ENCODE measurements at regions not wholly inside any gene's neighbourhood (a gene's known extent, or its start where the extent isn't known, plus 50 kb on each side); places are given as distances from the start of the nearest gene placed in this dataset.
"Not testable (repeated sequence)": the region's sequence is repeated elsewhere in the genome, so short reads cannot be mapped to it uniquely, and the experiment has no call there.

- no peak for DNase-seq
- in situ Hi-C loops (cut with MboI; ENCODE audit: low pct_unique_long_range_greater_than_20kb, low sequenced_read_pairs): no loop called here
Measured at GRCh38 chr7:48992816-48993215, 68.5 kb downstream of the CDC14C start.

DNA sequence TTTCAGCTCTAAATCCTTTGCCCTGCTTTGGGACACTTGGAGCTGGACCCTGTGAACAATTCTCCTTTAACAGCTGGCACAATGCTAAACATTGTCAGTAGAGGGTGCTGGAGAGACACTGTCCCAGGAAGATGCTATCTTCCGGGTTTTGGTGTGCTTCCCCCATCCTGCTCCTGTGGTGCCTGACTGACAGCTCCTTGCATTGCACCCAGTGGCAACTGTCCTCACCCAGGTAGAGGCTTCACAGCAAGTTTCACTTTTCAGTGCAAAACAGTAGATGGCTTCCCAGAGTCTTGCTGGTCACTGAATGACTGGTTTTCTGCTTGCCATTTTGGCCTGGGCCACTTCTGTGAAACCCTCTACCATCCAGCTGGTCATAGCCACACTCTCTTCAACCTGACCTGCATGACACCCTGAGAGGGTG, 77.3 kb downstream of the CDC14C start:
- in situ Hi-C loops (cut with MboI; ENCODE audit: low pct_unique_long_range_greater_than_20kb, low sequenced_read_pairs): no loop called here
- peak; percentile 66 for DNase-seq

DNA sequence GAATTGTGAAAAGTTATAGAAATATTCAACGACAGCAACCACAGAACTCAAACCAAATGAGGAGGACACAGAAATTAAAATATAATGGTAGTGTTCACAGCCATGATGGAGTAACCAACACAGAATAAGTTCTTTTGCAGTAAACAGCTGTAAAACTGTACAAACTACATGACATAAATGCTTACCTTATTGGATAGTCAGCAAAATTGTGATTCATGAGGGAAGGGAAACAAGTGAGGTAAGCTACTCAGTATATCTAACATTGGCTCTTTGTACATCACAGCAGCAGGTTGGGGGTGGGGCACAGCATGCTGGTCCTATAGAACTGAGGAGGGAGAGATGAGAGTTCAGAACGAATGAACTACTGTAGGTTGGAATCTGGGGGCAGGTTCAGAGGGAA, 86.4 kb downstream of the CDC14C start:
- no peak for DNase-seq
- in situ Hi-C loops (cut with MboI; ENCODE audit: low pct_unique_long_range_greater_than_20kb, low sequenced_read_pairs): no loop called here

GRCh38 chr7:49014870-49015269, 90.5 kb downstream of the CDC14C start:
- in situ Hi-C loops (cut with MboI; ENCODE audit: low pct_unique_long_range_greater_than_20kb, low sequenced_read_pairs): no loop called here
- DNase-seq: no peak

GRCh38 chr7:49020145-49020544, 95.8 kb downstream of the CDC14C start:
- no peak for DNase-seq
- in situ Hi-C loops (cut with MboI; ENCODE audit: low pct_unique_long_range_greater_than_20kb, low sequenced_read_pairs): no loop called here

DNA sequence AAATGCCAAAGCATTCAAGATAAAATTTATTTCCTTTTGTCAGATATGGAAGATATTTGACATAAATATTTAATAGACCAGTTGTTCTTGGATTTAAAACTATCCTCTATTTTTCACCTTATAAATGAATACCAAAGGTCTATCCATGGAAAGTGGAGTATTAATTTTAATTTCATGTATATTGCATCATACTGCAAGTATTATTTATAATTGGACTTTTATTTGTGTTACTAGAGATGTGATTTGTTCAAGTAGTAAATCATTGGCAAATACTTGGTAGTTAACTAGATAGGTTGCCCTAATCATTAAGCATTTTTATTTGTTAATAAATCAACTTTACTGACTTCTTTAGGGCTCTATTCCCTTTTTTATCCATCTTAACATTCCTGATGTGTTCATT, 98.1 kb downstream of the CDC14C start:
- in situ Hi-C loops (cut with MboI; ENCODE audit: low pct_unique_long_range_greater_than_20kb, low sequenced_read_pairs): no loop called here
- DNase-seq: no peak

DNA sequence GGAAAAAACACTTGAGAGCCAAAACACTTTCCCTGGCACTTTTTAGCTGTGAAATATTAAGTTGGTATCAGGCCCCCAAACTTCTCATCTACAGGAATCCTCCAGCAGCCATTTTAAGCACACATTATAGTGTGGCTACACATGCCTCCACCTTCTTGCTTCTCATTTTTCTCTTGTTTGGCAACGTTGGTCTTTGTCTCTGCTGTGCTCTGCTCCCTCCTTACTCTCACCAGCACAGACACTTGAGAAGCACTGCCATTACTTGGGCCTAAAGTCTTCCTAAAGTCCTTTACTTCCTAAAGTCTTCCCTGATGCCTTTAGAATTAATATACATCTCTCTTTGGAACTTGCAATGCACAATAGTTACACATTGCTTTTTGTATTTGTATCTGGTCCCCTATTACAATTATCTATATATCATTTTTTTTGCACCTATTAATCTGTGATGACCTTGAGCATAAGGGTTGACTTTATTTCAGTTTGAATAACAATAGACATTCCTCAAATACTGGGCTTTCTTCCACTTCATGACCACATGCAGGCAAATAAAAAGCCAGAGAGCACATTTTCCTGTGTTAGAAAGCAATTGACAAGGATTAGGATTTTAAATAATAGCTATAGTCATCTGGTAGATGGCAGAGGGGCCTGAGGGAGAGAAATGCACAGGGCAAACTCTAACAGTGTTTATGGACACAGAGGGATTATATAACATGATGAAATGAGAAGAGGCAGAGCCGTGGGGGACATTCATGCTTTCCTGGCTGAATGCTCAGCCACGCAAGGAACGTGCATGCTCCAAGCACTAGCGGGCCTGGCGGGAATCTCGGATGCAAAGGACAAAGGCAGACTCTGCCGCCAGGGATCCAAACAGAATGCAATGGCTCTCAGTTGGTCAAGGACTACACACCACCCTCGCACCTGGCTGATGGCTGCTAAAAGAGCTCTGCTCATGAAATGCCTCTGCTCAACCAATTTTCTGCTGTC, 99.3 kb downstream of the CDC14C start:
- DNase-seq: no peak
- in situ Hi-C loops (cut with MboI; ENCODE audit: low pct_unique_long_range_greater_than_20kb, low sequenced_read_pairs): no loop called here

- DNase-seq: no peak
Measured at GRCh38 chr7:49030221-49030620, 105.9 kb downstream of the CDC14C start.

GRCh38 chr7:49033140-49033539, 108.8 kb downstream of the CDC14C start:
- in situ Hi-C loops (cut with MboI; ENCODE audit: low pct_unique_long_range_greater_than_20kb, low sequenced_read_pairs); DNase-seq: not testable (repeated sequence)

More at GRCh38 chr7:49030221-49030620, 105.9 kb downstream of the CDC14C start:
- in situ Hi-C loops (cut with MboI; ENCODE audit: low pct_unique_long_range_greater_than_20kb, low sequenced_read_pairs): no loop called here

DNA sequence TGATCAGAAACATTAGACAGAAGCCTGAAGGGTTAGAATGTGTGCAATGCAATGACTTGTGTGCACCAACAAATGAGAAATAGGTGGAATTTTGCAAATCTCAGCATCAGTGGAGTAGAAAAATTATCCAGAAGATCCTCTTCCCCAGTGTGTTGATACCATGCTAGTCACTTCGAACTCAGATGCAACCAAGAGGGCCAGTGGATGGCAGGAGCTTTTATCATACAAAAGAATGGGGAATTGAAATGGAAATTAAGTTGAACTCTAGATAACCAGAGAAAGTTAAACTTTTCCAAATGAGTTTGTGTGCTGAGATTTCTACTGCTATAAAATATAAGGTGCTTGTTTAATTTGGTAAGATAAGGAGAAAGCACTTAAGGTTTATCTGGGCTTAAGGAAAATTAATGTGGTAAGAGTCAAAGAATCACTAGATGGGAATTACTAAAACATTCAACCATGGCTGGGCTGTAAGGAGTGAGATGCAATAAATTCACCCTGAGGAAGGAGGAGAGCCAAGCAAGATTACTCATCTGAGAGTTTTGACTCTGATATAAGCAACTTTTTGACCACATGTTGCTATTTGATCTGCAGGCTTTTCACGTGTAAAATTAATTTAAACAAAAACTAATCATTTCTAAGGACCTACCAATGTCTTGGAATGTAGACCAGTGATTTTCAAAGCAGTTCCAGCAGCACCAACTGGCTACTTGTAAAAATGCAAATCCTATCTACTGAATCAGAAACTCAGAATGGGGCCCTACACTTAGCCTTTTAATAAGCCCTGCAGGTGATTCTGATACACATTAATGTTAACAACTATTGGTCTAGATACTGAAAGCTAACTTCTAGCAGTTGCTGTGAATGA, 113.2 kb downstream of the CDC14C start:
- in situ Hi-C loops (cut with MboI; ENCODE audit: low pct_unique_long_range_greater_than_20kb, low sequenced_read_pairs): no loop called here
- no peak for DNase-seq

- in situ Hi-C loops (cut with MboI; ENCODE audit: low pct_unique_long_range_greater_than_20kb, low sequenced_read_pairs): no loop called here
- no peak for DNase-seq
Measured at GRCh38 chr7:49038821-49039358, 114.5 kb downstream of the CDC14C start.

DNA sequence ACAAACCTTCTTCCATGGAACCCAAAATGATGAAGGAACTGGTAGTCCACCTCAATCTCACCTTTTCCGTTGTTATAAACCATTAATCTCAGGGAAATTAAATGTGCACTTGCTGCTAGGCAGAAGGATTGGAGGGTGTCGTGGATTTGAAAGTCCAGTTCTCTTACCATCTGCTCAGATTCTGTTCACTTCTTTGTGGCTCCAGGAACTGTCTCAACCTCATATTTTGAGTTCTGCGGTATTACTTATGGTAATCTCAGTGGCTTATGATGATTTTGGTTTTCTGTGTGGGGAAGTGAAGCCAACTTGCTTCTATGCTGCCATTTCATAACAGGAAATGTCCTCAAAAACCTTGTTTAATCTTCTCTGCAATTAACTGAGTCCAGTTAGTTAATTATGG, 136.4 kb downstream of the CDC14C start:
- in situ Hi-C loops (cut with MboI; ENCODE audit: low pct_unique_long_range_greater_than_20kb, low sequenced_read_pairs): no loop called here
- DNase-seq: no peak

- in situ Hi-C loops (cut with MboI; ENCODE audit: low pct_unique_long_range_greater_than_20kb, low sequenced_read_pairs): no loop called here
- no peak for DNase-seq
Measured at GRCh38 chr7:49074538-49074937, 150.2 kb downstream of the CDC14C start.

DNA sequence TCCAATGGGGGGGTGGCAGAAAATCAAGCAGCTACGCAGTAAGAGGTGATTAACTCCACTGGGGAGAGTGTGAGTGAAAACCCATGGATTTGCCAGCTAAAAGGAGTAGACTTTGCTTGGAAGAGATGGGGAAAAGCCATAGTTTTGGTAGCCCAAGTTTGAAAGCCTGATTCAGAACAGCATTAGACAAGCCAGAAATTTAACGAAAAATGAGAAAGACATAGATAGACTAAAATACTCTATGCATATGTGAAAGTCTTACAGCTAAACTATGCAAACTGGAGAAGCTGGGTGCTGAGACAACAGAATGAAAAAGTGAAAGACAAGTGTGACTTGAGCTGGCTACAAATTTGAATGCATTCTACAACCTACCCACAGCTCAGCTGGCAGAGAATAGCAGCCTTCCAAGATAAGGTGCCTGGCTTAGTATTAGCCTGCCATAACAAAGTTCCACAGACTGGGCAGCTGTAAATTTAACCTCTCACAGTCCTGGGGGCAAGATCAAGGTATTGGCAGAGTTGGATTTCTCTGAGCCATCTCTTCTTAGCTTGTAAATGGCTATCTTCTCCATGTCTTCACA, 156.6 kb downstream of the CDC14C start:
- in situ Hi-C loops (cut with MboI; ENCODE audit: low pct_unique_long_range_greater_than_20kb, low sequenced_read_pairs): no loop called here
- DNase-seq: no peak

DNA sequence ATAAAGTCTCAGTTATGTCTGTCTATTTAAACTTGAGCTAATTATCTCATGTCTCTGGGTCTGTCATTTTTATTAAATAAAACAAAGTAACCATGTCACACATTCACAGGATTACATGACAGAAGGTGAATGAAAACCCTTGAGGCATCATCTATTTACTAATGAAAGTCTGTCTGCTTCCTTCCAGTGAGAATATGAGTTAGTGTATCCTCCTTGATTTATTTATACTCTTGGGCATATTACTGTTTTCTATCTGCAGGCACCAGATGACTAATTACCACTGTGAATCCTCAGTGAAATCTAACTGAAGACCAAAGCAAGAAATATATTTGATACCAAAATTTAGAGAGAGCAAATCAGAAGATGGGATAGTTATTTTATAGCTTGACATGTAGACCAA, 163.7 kb downstream of the CDC14C start:
- in situ Hi-C loops (cut with MboI; ENCODE audit: low pct_unique_long_range_greater_than_20kb, low sequenced_read_pairs): no loop called here
- no peak for DNase-seq

DNA sequence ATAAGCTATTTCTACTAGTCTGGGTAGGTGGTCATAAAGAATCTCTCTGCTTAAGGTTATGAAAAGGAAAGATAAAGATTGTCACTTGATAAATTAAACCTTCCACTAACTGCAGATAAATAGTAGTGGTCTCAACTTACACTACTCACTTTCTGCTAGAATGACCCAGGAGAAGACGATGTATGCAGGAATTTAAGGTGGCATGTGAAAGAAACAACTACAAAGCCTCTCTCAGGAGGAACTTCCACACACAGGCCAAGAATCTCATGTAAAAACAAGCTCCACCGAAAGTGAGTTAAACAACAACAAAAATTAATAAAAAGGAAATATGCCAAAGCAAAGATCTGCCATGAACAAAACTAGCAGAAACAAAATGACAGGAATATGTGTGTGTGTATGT, 165.4 kb downstream of the CDC14C start:
- DNase-seq: no peak
- in situ Hi-C loops (cut with MboI; ENCODE audit: low pct_unique_long_range_greater_than_20kb, low sequenced_read_pairs): no loop called here

GRCh38 chr7:49091089-49091488, 166.7 kb downstream of the CDC14C start:
- in situ Hi-C loops (cut with MboI; ENCODE audit: low pct_unique_long_range_greater_than_20kb, low sequenced_read_pairs): no loop called here
- DNase-seq: no peak

GRCh38 chr7:49091519-49091918, 167.2 kb downstream of the CDC14C start:
- no peak for DNase-seq
- in situ Hi-C loops (cut with MboI; ENCODE audit: low pct_unique_long_range_greater_than_20kb, low sequenced_read_pairs): no loop called here

DNA sequence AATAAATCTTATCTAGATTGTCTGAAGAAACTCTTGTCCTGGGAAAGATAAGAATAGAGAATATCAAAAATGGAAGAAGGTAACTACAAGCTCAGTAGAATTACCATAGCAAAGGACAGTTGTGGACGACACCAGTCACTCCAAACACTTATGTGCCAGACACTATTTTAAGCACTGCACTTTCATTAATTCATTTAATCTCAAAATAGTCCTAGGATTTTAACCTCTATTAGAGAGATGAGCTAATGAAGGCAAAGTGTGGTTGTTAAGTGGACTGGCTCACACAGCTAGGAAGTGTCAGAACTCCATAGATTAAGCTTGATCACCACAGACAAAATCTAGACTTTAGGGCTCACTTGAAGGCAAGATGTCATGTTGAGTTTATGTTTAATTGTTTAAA, 168.9 kb downstream of the CDC14C start:
- in situ Hi-C loops (cut with MboI; ENCODE audit: low pct_unique_long_range_greater_than_20kb, low sequenced_read_pairs): no loop called here
- DNase-seq: no peak
